Kidney epithelial cell (primary cell): ENCODE measurements at regions not wholly inside any gene's neighbourhood (a gene's known extent, or its start where the extent isn't known, plus 50 kb on each side); places are given as distances from the start of the nearest gene placed in this dataset.

Experiments
- DNase-seq: peaks from one replicate; pipeline ENCODE4 v3.0.0-alpha.2; 2010; ENCODE audit warnings: low read depth
- H3K27me3 ChIP-seq: 2 replicates; pipeline ENCODE4 v1.6.0; 2011; ENCODE audit warnings: low read length; ENCODE audit not compliant: control insufficient read depth, insufficient read depth
- H3K36me3 ChIP-seq: 2 replicates; pipeline ENCODE4 v1.5.1; 2011; ENCODE audit warnings: low read length; ENCODE audit not compliant: control insufficient read depth, insufficient read depth
- H3K4me3 ChIP-seq: 2 replicates; pipeline ENCODE4 v1.5.1; 2011; ENCODE audit warnings: low read depth, mild to moderate bottlenecking, control low read depth, low read length
- CTCF ChIP-seq: IDR thresholded peaks from 2 replicates; pipeline ENCODE4 v1.5.1; 2011; ENCODE audit warnings: mild to moderate bottlenecking, moderate library complexity, low read length, control low read depth, inconsistent platforms; ENCODE audit not compliant: insufficient read depth, poor library complexity, severe bottlenecking

GRCh38 chr17:55872374-55872773 lies 121.5 kb downstream of the PCTP start:
- Histone ChIP-seq H3K36me3 (no peaks in the 10 kb centered on the region), H3K27me3 (no peaks in the 10 kb centered on the region), H3K4me3 (no peak overlapping the region)
- DNase-seq = no peak
- TF ChIP-seq CTCF = no peak

- Histone ChIP-seq H3K27me3 (no peaks in the 10 kb centered on the region), H3K4me3 (no peak overlapping the region), H3K36me3 (no peaks in the 10 kb centered on the region)
- no peak for DNase-seq
- no peak for TF ChIP-seq CTCF
These were observed 122.3 kb downstream of the PCTP start for GRCh38 chr17:55873017-55873758.

GRCh38 chr17:55883149-55883548 lies 132.3 kb downstream of the PCTP start:
- Histone ChIP-seq H3K36me3 (no peaks in the 10 kb centered on the region), H3K4me3 (no peak overlapping the region), H3K27me3 (no peaks in the 10 kb centered on the region)
- no peak for TF ChIP-seq CTCF
- no peak for DNase-seq

GRCh38 chr17:55887531-55887930 lies 136.7 kb downstream of the PCTP start:
- H3K36me3 ChIP-seq = no peaks in the 10 kb centered on the region
- no peak overlapping the region for H3K4me3 ChIP-seq
- DNase-seq = no peak
- TF ChIP-seq CTCF = no peak
- H3K27me3 ChIP-seq = no peaks in the 10 kb centered on the region

- Histone ChIP-seq H3K27me3 (no peaks in the 10 kb centered on the region), H3K36me3 (no peaks in the 10 kb centered on the region), H3K4me3 (no peak overlapping the region)
- DNase-seq = no peak
- TF ChIP-seq CTCF = no peak
These were observed 138.4 kb downstream of the PCTP start for GRCh38 chr17:55889271-55889670.
